Astrocyte of the cerebellum (primary cell): ENCODE measurements at regions not wholly inside any gene's neighbourhood (a gene's known extent, or its start where the extent isn't known, plus 50 kb on each side); places are given as distances from the start of the nearest gene placed in this dataset.

Experiments
- DNase-seq: peaks from one replicate; pipeline ENCODE4 v3.0.0-alpha.2; 2011; ENCODE audit warnings: low read depth
- H3K4me3 ChIP-seq: 2 replicates; pipeline ENCODE4 v1.5.1; 2011; ENCODE audit warnings: mild to moderate bottlenecking, low read depth, low read length, moderate library complexity
- in situ Hi-C: cut with HindIII; loops from 2 replicates; pipeline ENCODE4 v1.10.0; 2017; ENCODE audit warnings: low sequenced_read_pairs
- TF ChIP-seq, protein P1 (sequence below): IDR thresholded peaks from 2 replicates; pipeline ENCODE4 v1.5.1; 2012; ENCODE audit warnings: low read length, low read depth, moderate library complexity, mild to moderate bottlenecking; ENCODE audit errors: missing control alignments

DNA sequence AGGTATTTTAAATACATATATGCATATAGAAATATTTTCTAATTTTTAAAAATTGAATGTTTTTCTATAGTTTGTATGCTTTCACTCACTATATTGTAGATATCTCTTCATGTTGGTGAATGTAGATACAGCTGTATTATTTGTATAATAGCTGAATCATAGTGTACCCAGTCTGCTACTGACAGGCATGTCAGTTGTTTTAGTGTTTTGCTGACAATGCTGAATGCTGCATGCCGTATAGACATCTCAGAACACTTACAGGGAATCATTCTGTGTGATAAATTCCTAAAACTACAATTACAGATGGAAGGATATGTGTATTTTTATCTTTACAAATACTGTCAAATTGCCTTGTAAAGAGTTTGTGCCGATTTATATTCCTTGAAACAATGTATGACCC, 175.4 kb downstream of the SIM1 start:
- no peak overlapping the region for H3K4me3 ChIP-seq
- TF ChIP-seq, protein P1, sequence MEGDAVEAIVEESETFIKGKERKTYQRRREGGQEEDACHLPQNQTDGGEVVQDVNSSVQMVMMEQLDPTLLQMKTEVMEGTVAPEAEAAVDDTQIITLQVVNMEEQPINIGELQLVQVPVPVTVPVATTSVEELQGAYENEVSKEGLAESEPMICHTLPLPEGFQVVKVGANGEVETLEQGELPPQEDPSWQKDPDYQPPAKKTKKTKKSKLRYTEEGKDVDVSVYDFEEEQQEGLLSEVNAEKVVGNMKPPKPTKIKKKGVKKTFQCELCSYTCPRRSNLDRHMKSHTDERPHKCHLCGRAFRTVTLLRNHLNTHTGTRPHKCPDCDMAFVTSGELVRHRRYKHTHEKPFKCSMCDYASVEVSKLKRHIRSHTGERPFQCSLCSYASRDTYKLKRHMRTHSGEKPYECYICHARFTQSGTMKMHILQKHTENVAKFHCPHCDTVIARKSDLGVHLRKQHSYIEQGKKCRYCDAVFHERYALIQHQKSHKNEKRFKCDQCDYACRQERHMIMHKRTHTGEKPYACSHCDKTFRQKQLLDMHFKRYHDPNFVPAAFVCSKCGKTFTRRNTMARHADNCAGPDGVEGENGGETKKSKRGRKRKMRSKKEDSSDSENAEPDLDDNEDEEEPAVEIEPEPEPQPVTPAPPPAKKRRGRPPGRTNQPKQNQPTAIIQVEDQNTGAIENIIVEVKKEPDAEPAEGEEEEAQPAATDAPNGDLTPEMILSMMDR: no peak
- in situ Hi-C loops: no loop called here
- no peak for DNase-seq

DNA sequence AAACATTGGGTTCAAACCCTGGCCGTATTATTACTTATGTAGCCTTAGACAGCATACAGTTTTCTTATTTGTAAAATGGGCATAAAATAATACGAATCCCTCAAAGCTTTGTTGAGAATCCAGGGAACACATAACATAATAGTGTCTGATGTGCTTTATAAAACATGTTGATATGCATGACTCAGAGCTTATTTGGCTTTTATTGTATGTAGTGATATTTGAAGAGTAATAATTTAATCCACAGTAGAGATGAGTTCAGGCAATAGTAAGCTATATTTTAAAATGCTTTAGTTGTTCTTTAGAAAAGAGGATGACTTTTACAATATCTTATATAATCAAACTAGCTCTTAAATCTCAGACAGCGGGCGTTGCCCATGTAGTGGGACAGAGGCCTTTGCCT, 176.4 kb downstream of the SIM1 start:
- no peak for DNase-seq
- TF ChIP-seq, protein P1: no peak
- in situ Hi-C loops: no loop called here
- H3K4me3 ChIP-seq: no peak overlapping the region

DNA sequence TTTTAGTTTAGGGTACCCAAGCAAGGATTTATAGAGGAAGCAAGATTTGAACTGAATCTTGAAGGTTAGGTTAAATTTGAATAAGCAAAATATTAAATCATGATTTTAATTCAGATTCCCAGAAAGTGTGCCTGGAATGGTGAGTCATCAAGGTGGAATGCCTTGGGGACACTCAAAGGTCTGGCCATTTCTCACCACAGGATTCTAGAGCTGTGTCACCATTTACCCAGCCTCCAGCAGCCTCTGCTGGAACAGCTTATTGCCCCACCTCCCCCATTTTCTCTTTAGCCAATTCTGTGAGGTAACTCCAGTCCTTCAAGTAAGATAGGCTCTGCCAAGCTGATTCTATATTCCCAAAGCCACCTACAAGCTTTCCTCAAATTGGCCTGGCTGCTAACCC, 181.4 kb downstream of the SIM1 start:
- no peak for DNase-seq
- TF ChIP-seq, protein P1: no peak
- H3K4me3 ChIP-seq: no peak overlapping the region
- in situ Hi-C loops: no loop called here

DNA sequence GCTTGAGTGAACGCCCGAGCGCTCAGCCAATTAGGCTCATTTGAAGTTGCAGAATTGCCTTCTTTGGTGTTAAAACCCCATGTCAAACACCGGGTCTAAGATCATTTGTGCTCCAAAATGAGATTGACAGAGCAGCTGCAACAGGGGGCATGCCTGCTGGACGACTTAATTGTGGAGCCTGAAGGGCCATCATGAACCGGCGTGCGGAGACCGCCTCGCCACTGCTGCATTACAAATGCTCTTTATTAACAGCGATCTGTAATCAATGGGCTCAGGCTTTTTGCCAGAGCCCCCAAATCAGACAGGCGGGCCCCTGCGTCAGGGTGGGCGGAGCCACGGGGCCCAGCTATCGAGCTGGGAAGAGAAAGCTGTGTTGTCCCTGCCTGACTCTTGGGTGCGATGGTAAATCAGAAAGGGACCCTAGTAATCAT, 183.2 kb downstream of the SIM1 start:
- in situ Hi-C loops: no loop called here
- DNase-seq: no peak
- TF ChIP-seq, protein P1: no peak
- H3K4me3 ChIP-seq: peak overlapping the region; percentile 17

DNA sequence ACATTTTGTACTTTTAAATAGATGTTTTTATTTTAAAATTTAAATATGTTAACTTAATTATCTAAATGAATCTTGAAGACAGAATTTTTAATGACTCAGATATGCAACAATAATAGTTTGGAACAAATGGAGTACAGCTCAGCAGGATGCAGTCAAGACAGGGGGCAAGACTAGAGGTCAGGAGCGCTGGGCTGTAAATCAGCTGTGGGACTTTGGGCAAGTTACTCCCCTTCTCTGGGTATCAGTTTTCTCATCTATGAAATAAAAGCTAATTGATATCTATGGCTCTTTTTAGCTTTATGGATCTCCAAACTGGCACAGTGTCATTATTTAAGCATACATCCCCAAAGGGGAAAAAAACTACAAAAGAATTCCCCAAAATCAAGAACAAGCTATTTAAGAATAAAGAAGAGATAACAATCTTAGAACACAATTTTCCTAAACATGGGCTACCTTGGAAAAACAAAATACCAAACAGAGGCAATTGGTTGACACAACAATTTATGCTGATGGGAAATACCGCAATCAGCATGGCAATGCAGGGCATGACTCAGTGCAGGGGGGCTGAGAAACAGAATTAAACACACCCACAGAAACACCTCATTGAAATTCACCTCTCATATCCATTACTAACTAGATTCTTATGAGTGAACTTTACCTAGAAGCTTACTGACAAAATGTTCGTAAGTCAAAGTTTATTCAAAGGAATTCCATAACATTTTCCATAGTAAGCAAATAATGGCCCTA, 188.2 kb downstream of the SIM1 start:
- in situ Hi-C loops: no loop called here
- TF ChIP-seq, protein P1: no peak
- no peak overlapping the region for H3K4me3 ChIP-seq
- DNase-seq: no peak

DNA sequence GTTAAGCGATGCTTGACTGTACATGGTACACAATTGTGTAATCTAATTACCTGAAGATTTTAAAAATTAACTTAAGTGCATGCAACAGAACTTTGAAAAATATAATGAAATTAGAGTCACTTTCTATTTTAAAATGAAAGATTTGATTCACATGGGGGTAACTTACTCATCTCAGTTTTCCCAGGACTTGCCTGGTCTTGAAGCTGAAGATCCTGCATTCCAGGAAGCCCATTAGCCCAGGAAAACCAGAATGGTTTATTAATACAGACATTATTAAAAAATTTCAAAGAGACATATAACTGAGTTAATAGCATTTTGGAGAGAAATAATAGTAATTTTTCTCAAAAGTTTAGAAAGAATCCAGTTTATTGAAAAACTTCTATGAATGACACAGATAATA, 190.6 kb downstream of the SIM1 start:
- TF ChIP-seq, protein P1: no peak
- in situ Hi-C loops: no loop called here
- DNase-seq: no peak
- H3K4me3 ChIP-seq: no peak overlapping the region
